HUDEP-2 (cell line): ENCODE measurements at regions not wholly inside any gene's neighbourhood (a gene's known extent, or its start where the extent isn't known, plus 50 kb on each side); places are given as distances from the start of the nearest gene placed in this dataset.
"Not testable (repeated sequence)": the region's sequence is repeated elsewhere in the genome, so short reads cannot be mapped to it uniquely, and the experiment has no call there.

ENCODE experiments used
- DNase-seq, 76 experiments: peaks; one replicate each; lab custom pipeline; 2025; ENCODE audit not compliant: unreplicated experiment in 76 of 76; lab: John Stamatoyannopoulos, UW

DNA sequence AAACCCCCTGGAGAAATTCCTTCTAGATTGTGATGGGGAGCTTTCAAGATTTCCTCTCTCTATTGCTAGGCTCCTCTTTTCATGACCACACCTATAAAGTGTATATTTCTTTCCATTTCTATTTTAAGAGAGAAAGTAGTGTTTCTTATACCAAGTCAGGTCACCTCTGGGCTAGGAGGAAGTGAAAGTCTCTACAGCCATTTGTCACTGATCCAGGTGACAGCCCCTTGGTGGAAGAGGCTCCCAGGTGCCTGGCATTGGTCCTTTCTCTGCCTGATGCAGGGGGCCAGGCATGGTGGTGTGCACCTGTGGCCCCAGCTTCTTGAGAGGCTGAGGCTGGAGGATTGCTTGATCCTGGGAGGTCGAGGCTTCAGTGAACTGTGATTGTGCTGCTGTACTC lies 64.7 kb downstream of the DHCR7 start:
- DNase-seq: no peak

DNA sequence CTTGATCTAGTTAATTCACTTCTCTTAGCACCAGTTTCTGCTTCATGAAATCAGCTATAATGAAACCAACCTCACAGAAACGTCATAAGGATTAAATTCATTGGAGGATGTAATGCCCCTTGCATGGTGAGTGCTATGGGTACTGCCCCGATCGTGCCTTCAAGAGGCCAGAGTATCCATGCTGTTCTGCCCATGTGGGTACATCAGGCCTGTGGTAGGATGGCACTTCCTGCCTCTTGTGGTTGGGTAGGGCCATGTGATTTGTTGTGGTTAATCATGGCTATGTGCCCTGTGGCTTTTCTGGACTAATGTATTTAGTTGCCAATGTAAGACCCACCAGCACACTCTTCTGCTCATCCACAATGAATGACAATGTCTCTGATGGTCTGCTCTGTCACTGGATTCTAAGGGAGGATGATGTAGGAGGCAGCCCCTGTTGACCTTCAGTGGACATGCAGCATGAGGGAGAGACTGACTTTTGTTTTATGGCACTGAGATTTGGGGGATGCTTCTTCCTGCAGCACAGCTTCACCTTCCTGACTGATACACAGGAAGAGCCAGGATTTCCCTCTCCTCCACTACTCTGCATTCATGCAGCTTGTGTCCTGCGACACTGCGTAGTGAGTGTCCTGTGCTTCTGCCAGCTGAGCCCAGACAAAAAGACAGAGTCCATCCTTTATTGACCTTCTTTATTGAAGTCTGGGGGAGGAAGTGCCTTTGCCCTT lies 66.2 kb downstream of the DHCR7 start:
- DNase-seq: no peak

DNA sequence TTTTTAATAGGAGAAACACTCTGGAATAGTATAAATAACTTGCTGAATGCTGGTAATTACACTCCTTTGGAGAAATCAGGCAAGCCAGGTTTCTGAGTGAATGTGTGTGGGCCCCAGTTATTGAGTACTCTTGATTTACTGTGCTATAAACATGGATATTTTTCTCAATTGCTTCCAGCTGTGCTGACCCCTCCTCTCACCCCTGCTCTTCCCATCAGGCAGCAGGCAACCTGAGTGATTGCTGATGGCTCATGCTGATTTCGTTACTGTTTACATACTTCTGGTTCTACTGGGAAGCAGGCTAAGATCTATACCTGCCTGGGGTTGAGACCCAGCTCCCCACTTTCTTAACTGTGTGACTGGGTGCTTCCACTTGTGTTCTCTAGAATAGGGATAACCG lies 68.5 kb downstream of the DHCR7 start:
- DNase-seq: no peak

DNA sequence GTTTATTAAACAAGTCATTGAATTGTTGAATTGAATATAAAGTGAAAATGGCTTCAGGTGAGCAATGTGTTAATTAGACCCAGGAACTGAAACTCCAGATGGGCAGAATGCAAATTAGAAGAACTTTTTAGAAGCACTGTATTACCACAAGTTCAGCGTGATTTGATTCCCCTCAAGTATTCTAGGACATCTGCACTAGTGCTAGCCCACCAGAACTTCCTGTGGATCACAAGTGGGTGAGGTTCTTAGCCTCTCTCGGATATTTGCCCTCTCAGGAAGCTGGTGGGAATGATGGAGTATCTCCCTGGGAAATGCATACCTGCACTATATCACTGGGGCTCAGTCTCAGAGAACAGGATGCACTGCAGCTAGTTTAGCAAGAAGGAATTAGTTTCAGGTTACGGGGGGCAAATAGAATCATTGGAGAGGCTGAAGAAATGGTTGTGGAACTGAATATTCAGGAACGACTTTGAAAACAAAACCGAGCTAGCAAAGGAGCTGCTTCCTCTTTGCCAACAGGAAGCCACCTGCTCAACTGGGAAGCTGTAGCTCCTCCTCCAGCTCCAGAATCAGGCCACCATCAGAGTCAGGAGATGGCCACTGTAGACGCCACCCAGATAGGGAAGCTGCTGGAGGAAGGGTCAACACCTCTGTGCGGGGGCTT lies 74.3 kb downstream of the DHCR7 start:
- DNase-seq: no peak

DNA sequence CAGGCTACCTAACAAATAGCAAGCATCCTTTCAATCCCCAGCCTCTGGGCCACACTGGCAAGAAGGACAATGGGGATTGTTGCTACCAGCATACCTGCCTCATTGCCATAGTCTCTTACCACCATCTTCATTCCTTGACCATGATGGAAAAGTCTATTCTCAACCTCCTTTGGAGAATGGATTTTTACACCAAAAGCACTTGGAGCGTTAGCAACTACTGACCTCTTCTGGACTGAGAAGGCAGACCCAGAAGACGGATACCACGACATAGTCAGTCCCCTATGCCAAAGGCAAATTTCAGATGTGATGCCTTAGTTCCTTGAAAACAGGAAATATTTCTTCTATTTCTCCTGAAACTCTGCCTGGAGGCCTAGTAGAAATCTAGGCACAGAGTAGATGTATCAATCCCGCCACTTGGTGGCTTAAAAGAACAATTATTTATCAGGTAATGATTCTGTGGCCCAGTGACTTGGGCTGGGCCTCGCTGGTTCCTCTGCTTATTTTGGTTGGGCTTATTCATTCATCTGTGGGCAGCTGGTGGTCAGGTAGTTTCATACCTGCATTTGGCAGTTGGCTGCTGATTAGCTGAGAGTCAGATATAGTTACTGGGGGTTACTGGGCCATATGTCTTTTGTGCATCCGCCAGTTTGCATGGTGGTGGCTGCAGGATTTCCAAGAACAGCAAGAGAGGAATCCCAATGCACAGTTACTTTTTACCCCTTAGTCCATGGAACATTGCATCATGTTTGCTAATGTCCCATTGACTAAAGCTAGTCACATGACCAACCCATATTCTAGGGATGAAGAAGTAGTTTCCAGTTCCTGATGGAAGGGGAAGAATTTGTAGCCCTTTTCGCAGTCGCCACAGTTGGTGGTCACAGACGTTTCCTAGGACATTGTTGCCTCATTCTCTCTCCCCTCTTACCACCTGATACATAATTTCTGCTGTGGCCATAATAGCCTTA lies 75.2 kb downstream of the DHCR7 start:
- DNase-seq: no peak

- DNase-seq: no peak
These were observed 76.5 kb downstream of the DHCR7 start for GRCh38 chr11:71371674-71372069.

DNA sequence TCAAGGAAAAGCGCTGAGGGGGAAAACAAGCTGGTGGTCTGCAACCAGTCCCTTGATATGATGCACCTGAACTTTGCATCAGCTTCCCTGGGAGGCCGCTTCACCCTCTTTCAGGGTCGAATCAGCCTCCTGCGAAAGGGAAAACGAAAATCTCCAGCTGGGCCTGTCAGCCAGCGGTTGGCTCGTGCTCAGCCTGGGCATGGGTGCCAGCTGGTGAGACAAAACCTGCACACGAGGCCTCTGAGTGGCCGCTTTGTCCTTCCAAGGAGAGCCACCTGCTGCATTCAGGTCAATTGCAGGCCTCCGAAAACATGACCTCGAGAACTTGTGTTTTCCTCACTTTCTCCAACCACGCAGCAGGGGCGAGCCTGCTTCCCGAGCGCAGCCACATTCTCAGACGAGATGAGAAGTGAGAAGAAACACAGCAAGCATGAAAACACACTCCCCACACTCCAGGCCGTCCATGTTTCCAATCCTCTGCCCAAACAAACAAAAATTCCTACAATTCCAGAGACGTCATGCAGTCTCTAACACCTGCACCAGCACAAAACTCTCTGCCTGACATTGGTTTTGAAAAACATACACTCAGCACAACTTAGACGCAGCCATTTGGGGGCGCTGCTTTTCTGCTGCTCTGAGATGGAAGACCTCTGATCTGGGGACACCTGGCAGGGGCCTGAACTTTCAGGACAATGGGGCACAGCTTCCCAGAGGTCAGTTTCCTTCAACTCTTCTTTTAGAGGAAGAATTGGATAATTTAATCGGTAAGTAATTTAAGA lies 77.1 kb downstream of the DHCR7 start:
- no peak for DNase-seq

DNA sequence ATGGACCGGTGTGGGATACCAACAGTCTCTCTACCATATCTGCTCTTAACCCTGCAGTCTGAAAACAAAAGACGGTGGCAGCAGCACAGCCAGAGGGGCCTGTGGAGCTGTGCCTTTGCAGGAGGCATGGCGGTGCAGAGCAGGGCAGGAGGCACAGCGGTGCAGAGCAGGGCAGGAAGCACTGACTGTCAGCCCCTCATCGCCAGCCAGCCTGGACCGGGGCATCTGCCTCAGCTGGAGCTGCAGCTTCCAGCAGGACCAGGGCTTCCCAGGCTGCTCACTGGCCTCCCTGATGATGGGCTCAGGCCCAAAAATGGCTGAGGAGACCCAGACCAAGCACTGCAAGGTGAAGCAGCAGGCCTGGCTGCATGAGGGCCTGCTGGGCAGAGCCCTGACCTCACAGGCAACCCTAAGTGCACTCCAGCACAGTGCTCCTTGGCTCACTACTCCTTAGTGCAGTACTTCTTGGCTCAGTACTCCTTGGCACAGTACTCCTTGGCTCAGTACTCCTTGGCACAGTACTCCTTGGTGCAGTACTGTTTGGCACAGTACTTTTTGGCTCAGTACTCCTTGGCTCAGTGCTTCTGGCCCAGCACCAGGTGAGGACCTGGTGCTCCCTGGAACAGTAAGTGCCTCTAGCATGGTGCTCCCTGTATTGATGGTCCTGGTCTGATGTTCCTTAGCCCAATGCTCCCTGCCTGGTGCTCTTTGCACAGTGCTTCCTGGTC lies 78.0 kb downstream of the DHCR7 start:
- no peak for DNase-seq

DNA sequence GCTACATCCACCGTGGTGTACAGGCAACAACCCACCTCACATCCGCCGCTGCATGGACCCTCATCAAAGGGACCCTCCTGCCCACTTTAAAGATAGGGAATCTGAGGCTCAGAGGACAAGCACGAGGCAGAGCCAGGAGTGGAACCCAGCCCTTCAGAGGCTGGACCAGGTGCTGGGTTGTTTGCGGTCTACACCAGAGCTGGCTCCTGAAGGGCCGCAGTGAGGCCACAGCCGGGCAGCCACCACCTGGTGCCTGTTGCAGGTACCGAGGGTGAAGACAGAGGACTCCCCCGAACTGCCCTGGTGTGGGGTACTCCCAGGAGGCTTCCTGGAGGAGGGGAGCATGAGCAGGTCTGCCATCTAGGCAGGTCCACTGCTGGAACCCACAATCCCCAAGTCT lies 78.8 kb downstream of the DHCR7 start:
- DNase-seq: no peak

DNA sequence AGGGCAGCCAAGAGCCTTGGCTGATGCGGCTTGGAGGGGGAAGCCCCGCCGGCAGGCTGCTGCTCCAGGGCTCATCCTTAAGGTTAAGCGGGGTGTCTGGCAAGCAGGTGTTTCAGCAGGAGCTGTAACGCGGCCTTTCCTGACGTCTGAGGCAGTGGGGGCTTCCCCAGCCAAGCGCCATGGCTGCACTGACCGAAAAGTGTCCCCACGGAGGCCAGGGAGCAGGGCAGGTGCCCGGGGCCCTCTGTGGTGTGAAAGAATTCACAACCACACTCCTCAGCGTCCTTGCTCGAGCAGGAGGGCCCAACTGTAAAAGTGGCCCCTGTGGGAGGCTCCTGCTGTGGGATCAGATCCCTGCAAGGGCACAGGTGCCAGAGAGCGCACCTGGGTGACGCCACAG lies 79.2 kb downstream of the DHCR7 start:
- no peak for DNase-seq

- DNase-seq: no peak
These were observed 80.4 kb downstream of the DHCR7 start for GRCh38 chr11:71367756-71368155.

DNA sequence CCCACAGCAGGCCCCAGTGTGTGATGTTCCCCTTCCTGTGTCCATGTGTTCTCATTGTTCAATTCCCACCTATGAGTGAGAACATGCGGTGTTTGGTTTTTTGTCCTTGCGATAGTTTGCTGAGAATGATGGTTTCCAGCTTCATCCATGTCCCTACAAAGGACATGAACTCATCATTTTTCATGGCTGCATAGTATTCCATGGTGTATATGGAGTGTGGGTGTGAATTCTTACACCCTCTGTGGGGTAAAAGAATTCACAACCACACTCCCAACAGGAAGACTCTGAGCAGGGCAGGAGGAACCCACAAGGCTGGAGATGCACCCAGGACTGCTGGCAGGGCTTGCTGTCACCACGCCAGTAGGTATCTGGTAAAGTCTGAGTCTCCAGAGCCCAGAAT lies 80.9 kb downstream of the DHCR7 start:
- DNase-seq: not testable (repeated sequence)

DNA sequence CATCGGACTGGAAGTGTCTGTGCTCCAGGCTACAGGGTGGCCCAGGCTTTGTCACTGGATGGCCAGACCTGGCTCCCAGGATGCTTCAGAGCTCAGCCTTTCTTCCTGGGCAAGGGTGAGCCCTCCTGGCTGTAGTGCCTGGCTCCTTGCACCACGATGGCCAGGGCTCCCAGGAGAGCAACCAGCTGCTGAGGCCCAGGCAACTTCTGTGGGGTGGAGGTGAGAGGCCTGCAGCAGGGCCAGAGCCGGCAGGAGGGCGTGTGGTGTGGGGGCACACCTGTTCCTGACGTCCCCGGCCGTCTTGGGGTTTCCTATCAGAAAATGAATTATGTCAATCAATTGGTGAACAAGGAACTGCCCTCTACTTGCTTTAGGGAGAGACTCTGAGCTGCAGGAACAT lies 82.1 kb downstream of the DHCR7 start:
- no peak for DNase-seq

GRCh38 chr11:71365626-71366025 lies 82.6 kb downstream of the DHCR7 start:
- DNase-seq: no peak

- no peak for DNase-seq
These were observed 83.4 kb downstream of the DHCR7 start for GRCh38 chr11:71364806-71365205.

- no peak for DNase-seq
These were observed 84.0 kb downstream of the DHCR7 start for GRCh38 chr11:71364176-71364671.

- DNase-seq: no peak
These were observed 84.5 kb downstream of the DHCR7 start for GRCh38 chr11:71363721-71364120.

DNA sequence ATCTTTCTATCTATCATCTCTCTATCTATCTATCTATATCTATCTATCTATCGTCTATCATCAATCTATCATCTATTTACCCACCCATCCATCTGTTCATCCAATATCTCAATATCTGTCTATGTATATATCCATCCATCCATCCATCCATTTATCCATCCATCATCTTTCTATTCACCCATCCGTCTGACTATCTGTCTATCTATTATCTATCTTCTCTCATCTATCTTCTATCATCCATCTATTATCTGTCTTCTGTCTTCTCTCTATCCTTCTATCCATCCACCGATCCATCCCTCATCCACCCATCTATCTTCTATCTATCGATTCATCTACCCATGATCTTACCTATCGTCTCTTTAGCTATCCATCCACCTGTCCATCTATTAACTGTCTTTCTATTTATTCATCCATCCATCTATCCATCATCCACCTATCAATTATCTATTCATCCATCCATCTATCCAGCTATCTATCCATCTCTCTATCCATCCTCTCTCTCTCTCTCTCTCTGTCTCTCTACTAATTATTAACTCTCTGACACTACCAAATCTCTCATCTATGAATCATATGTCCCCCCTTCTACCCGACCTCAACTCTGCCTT lies 89.1 kb downstream of the DHCR7 start:
- DNase-seq: no peak

- DNase-seq: no peak
These were observed 90.0 kb downstream of the DHCR7 start for GRCh38 chr11:71358122-71358728.
